Stimulated activated CD4-positive, alpha-beta T cell treated with anti-CD3 and anti-CD28 coated beads, Interleukin-4, amount 100 ng/mL, for 48 hours (primary cell): ENCODE measurements at regions not wholly inside any gene's neighbourhood (a gene's known extent, or its start where the extent isn't known, plus 50 kb on each side); places are given as distances from the start of the nearest gene placed in this dataset.
"Not testable (repeated sequence)": the region's sequence is repeated elsewhere in the genome, so short reads cannot be mapped to it uniquely, and the experiment has no call there.

Experiments
- DNase-seq, 2 donors: peaks; one replicate each; pipeline ENCODE4 v3.0.0-alpha.2; 2020; ENCODE audit warnings: low read depth in 2 of 2

- no peak for DNase-seq
These were observed 50.2 kb upstream of the DACT2 start for GRCh38 chr6:168369786-168370185.

- peak; percentile 61 to 75 for DNase-seq
These were observed 50.9 kb upstream of the DACT2 start for GRCh38 chr6:168370310-168370991.

- no peak for DNase-seq
These were observed 51.6 kb upstream of the DACT2 start for GRCh38 chr6:168371185-168371584.

GRCh38 chr6:168371618-168371980, 52.0 kb upstream of the DACT2 start:
- no peak for DNase-seq

GRCh38 chr6:168371981-168372711, 52.6 kb upstream of the DACT2 start:
- no peak for DNase-seq

- no peak for DNase-seq
These were observed 53.3 kb upstream of the DACT2 start for GRCh38 chr6:168372889-168373288.

- DNase-seq: no peak
These were observed 53.8 kb upstream of the DACT2 start for GRCh38 chr6:168373389-168373788.

- DNase-seq: no peak
These were observed 54.5 kb upstream of the DACT2 start for GRCh38 chr6:168374051-168374502.

GRCh38 chr6:168374541-168375071, 55.0 kb upstream of the DACT2 start:
- no peak for DNase-seq

GRCh38 chr6:168376120-168376519, 56.5 kb upstream of the DACT2 start:
- DNase-seq: no peak

GRCh38 chr6:168376811-168377483, 57.4 kb upstream of the DACT2 start:
- DNase-seq: no peak

- no peak for DNase-seq
These were observed 57.9 kb upstream of the DACT2 start for GRCh38 chr6:168377484-168377855.

- DNase-seq: no peak
These were observed 58.6 kb upstream of the DACT2 start for GRCh38 chr6:168377856-168378832.

- not testable (repeated sequence) for DNase-seq
These were observed 60.0 kb upstream of the DACT2 start for GRCh38 chr6:168379579-168379978.

- not testable (repeated sequence) for DNase-seq
These were observed 60.6 kb upstream of the SMOC2 start for GRCh38 chr6:168380166-168380955.

GRCh38 chr6:168380956-168381605, 59.9 kb upstream of the SMOC2 start:
- no peak for DNase-seq

- DNase-seq: no peak
These were observed 59.1 kb upstream of the SMOC2 start for GRCh38 chr6:168381726-168382458.

- no peak for DNase-seq
These were observed 57.7 kb upstream of the SMOC2 start for GRCh38 chr6:168383062-168383854.
